ENCODE measurements at regions not wholly inside any gene's neighbourhood (a gene's known extent, or its start where the extent isn't known, plus 50 kb on each side); places are given as distances from the start of the nearest gene placed in this dataset.

GRCh38 chr6:51365566-51365965 lies 546.9 kb downstream of the TFAP2B start:
- TF ChIP-seq POLR2AphosphoS5 (IDR thresholded peaks at IDR 0.05) (no peak), POLR2A (IDR thresholded peaks at IDR 0.05) (no peak), CTCF (IDR thresholded peaks at IDR 0.05) (no peak)
- intact Hi-C loops (cut with DNase I) = no loop called here
- H3K27ac ChIP-seq = no peak overlapping the region
- no peaks in the 10 kb centered on the region for H3K4me1 ChIP-seq (replicated peaks)
- H3K27me3 ChIP-seq (replicated peaks; ENCODE audit: insufficient read depth) = no peaks in the 10 kb centered on the region
- no peaks in the 10 kb centered on the region for H3K36me3 ChIP-seq
- DNase-seq (ENCODE audit: low spot score) = no peak
- H3K4me3 ChIP-seq = no peak overlapping the region
- H3K9me3 ChIP-seq = no peaks in the 10 kb centered on the region

- no peak overlapping the region for H3K4me3 ChIP-seq
- no peaks in the 10 kb centered on the region for H3K4me1 ChIP-seq (replicated peaks)
- H3K9me3 ChIP-seq = no peaks in the 10 kb centered on the region
- no peak for TF ChIP-seq CTCF (IDR thresholded peaks at IDR 0.05)
- no peak for TF ChIP-seq POLR2AphosphoS5 (IDR thresholded peaks at IDR 0.05)
- no peak for TF ChIP-seq POLR2A (IDR thresholded peaks at IDR 0.05)
- H3K27me3 ChIP-seq (replicated peaks; ENCODE audit: insufficient read depth) = no peaks in the 10 kb centered on the region
- no peak overlapping the region for H3K27ac ChIP-seq
- no peak for DNase-seq (ENCODE audit: low spot score)
- no peaks in the 10 kb centered on the region for H3K36me3 ChIP-seq
- WGBS = 57% methylated on average over 1 of the region's 1 CpG
- intact Hi-C loops (cut with DNase I) = no loop called here
Measured at GRCh38 chr6:51369485-51369884, 550.8 kb downstream of the TFAP2B start.

GRCh38 chr6:51382847-51383246 lies 564.2 kb downstream of the TFAP2B start:
- Histone ChIP-seq H3K27ac (no peak overlapping the region), H3K4me1 (replicated peaks) (no peaks in the 10 kb centered on the region), H3K27me3 (replicated peaks; ENCODE audit: insufficient read depth) (no peaks in the 10 kb centered on the region), H3K9me3 (no peaks in the 10 kb centered on the region), H3K36me3 (no peaks in the 10 kb centered on the region), H3K4me3 (no peak overlapping the region)
- DNase-seq (ENCODE audit: low spot score) = no peak
- no peak for TF ChIP-seq POLR2A (IDR thresholded peaks at IDR 0.05)
- intact Hi-C loops (cut with DNase I) = no loop called here

GRCh38 chr6:51384736-51385135 lies 566.1 kb downstream of the TFAP2B start:
- Histone ChIP-seq H3K9me3 (no peaks in the 10 kb centered on the region), H3K27ac (no peak overlapping the region), H3K4me3 (no peak overlapping the region), H3K4me1 (replicated peaks) (no peaks in the 10 kb centered on the region), H3K27me3 (replicated peaks; ENCODE audit: insufficient read depth) (no peaks in the 10 kb centered on the region), H3K36me3 (no peaks in the 10 kb centered on the region)
- 81% methylated on average over 1 of the region's 1 CpG for WGBS
- intact Hi-C loops (cut with DNase I) = no loop called here
- TF ChIP-seq POLR2A (IDR thresholded peaks at IDR 0.05) = no peak
- TF ChIP-seq CTCF (IDR thresholded peaks at IDR 0.05) = no peak
- TF ChIP-seq POLR2AphosphoS5 (IDR thresholded peaks at IDR 0.05) = no peak
- no peak for DNase-seq (ENCODE audit: low spot score)

GRCh38 chr6:51386347-51386836 lies 567.7 kb downstream of the TFAP2B start:
- no peaks in the 10 kb centered on the region for H3K4me1 ChIP-seq (replicated peaks)
- intact Hi-C loops (cut with DNase I) = no loop called here
- no peaks in the 10 kb centered on the region for H3K36me3 ChIP-seq
- DNase-seq (ENCODE audit: low spot score) = no peak
- no peak overlapping the region for H3K4me3 ChIP-seq
- H3K27ac ChIP-seq = no peak overlapping the region
- TF ChIP-seq POLR2A (IDR thresholded peaks at IDR 0.05) (no peak), POLR2AphosphoS5 (IDR thresholded peaks at IDR 0.05) (no peak), CTCF (IDR thresholded peaks at IDR 0.05) (no peak)
- 87% methylated on average over 3 of the region's 3 CpGs for WGBS
- H3K27me3 ChIP-seq (replicated peaks; ENCODE audit: insufficient read depth) = no peaks in the 10 kb centered on the region
- no peaks in the 10 kb centered on the region for H3K9me3 ChIP-seq

Measured in prostate gland (tissue), 2 donors.